Fibroblast of the aortic adventitia (primary cell): ENCODE measurements at regions not wholly inside any gene's neighbourhood (a gene's known extent, or its start where the extent isn't known, plus 50 kb on each side); places are given as distances from the start of the nearest gene placed in this dataset.

ENCODE experiments used
- DNase-seq: peaks from one replicate; pipeline ENCODE4 v3.0.0-alpha.2; 2010; ENCODE audit warnings: low read depth
- H3K4me3 ChIP-seq: 2 replicates; pipeline ENCODE4 v1.5.1; 2011; ENCODE audit warnings: low read depth, mild to moderate bottlenecking, control low read depth, low read length, moderate library complexity
- TF ChIP-seq, protein P1 (sequence below): IDR thresholded peaks from 2 replicates; pipeline ENCODE4 v1.5.1; 2011; ENCODE audit warnings: mild to moderate bottlenecking, low read length, control low read depth, inconsistent platforms; ENCODE audit not compliant: insufficient read depth

- TF ChIP-seq, protein P1, sequence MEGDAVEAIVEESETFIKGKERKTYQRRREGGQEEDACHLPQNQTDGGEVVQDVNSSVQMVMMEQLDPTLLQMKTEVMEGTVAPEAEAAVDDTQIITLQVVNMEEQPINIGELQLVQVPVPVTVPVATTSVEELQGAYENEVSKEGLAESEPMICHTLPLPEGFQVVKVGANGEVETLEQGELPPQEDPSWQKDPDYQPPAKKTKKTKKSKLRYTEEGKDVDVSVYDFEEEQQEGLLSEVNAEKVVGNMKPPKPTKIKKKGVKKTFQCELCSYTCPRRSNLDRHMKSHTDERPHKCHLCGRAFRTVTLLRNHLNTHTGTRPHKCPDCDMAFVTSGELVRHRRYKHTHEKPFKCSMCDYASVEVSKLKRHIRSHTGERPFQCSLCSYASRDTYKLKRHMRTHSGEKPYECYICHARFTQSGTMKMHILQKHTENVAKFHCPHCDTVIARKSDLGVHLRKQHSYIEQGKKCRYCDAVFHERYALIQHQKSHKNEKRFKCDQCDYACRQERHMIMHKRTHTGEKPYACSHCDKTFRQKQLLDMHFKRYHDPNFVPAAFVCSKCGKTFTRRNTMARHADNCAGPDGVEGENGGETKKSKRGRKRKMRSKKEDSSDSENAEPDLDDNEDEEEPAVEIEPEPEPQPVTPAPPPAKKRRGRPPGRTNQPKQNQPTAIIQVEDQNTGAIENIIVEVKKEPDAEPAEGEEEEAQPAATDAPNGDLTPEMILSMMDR, result no peak
- H3K4me3 ChIP-seq, result no peak overlapping the region
- no peak for DNase-seq
Measured at GRCh38 chr3:139103484-139103883, 58.8 kb upstream of the PRR23C start.

DNA sequence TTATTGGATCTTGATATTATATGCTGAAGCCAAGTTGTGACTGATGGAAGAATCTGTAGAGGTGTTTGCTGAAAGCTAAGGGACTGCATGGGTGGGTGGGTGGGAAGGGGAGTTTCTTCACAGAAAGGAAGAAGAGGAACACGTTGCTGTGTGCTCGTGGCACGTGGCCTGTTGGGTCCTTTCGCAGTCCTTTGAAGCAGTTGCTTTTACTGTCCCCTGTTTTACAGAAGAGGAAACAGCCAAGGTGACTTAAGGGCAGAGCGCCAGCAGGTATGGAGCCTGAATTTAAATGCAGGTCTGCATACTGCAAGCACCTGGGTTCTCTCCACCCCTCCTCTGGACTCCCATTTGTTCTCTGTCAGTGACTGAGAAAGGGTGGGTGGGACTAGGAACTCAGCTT lies 59.4 kb upstream of the PRR23C start:
- no peak overlapping the region for H3K4me3 ChIP-seq
- no peak for DNase-seq
- TF ChIP-seq, protein P1, result no peak

GRCh38 chr3:139105154-139105702 lies 60.5 kb upstream of the PRR23C start:
- TF ChIP-seq, protein P1, result no peak
- no peak for DNase-seq
- no peak overlapping the region for H3K4me3 ChIP-seq

DNA sequence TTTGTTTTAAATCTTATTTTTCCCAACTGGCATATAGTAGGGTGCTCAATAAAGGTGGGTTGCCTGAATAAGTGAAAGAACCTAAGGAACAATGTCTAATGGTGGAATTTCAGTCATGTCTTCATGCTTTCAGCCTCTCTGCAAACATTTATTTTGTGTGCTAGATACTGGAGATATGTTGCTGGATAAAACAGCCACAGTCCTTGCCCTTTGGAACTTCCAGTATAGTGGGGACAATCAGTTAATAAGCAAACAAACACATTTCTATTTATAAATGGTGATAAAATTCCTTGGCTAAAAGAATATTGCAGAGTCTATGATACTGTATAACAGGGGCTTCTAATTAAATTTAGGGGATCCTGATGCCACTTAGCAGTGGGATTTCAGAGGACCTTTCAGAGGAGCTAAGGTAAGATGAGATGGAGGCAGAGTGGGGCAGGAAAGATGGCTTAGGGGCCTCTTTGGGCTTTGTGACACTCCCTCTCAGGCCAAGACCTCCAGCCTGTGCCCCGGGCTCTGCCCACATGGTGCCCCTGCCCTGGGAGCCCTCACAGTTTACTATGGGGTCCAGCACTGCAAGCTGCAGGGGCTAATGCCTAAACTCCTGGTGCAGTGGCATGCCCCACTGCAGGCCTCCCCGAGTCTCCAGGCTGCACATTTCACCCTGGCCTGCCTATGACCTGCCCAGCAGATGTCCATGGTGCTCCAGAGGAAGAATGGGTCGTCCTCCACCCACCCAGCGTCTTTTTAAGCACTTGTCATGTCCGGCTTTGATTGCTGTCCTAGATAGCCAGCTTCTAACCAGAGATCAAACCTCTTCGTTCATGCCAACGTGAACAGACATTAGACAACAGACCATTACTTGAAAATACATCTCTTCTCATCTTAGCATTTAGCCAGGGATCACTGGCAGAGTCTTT lies 61.6 kb upstream of the PRR23C start:
- TF ChIP-seq, protein P1, result no peak
- H3K4me3 ChIP-seq, result no peak overlapping the region
- DNase-seq, result no peak

DNA sequence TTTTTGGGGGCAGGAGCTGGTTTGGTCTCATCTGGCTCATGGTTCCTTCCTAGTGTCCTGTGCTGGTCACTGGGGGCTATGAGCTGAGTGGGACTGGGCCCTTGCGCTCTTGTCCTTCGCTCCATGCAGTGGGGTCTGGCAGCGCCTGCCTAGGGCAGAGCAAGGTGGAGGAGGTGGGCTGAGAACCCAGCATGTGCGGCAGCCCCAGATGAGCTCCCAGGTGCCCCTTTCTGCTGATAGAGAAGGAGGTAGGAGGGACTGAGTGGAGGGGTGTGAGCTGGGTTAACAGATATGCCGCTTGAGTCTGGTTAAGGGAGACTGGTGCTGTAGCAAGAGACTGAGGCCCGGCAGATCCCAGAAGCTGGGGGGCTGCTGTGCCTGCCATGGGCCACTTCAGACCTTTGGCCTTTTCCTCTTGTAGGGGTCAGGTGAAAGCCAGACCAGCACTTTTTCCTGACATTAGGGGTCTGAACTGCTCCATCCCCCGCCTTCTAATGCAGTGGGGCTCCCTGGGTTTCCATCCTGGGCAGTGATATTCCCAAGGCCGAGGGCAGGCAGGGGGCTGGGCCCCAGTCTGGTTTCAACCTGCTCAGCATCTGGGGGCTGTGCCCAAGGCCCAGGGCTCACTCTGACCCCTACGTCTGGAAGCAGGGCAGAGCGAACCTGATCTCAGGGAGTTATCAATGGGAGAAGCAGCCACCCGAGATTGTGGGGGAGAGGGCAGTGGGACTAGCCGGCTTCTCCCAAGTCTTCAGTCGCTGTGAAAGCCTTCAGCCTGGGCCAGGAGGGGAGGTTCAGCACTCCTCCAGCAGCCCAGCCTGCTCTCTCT lies 62.9 kb upstream of the PRR23C start:
- no peak overlapping the region for H3K4me3 ChIP-seq
- TF ChIP-seq, protein P1, result no peak
- DNase-seq, result no peak

GRCh38 chr3:139108253-139108969 lies 63.7 kb upstream of the PRR23C start:
- DNase-seq, result no peak
- no peak overlapping the region for H3K4me3 ChIP-seq
- TF ChIP-seq, protein P1, result no peak
